ENCODE measurements at regions not wholly inside any gene's neighbourhood (a gene's known extent, or its start where the extent isn't known, plus 50 kb on each side); places are given as distances from the start of the nearest gene placed in this dataset.
"Not testable (repeated sequence)": the region's sequence is repeated elsewhere in the genome, so short reads cannot be mapped to it uniquely, and the experiment has no call there.

DNA sequence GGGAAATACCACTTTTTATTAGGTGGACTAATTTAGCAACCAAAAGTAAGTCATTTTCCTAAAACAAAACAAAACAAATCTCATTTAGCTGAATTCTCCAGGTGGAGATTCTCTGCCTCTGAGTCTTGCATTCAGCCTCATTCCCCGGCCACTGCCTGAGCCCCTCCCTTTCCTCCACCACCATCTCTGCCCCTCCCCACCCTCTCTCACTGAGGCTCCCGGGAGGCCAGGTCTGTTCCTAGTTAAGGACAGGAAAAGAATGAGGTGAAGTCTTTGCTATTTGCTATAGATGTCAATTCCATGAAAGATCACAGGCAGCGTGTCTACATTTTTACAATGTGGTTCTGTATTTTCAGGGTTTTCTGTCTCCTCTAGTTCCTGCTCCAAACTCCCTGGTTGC, 83.0 kb upstream of the SOX11 start:
- Histone ChIP-seq H3K4me3 (no peak overlapping the region), H3K27ac (no peak overlapping the region), H3K36me3 (no peaks in the 10 kb centered on the region), H3K4me1 (no peaks in the 10 kb centered on the region), H3K27me3 (no peaks in the 10 kb centered on the region), H3K9me3 (no peaks in the 10 kb centered on the region)
- no peak for DNase-seq
- TF ChIP-seq CTCF (IDR thresholded peaks at IDR 0.05): no peak
- intact Hi-C loops (cut with DNase I; ENCODE audit: low total_unique reads): no loop called here

DNA sequence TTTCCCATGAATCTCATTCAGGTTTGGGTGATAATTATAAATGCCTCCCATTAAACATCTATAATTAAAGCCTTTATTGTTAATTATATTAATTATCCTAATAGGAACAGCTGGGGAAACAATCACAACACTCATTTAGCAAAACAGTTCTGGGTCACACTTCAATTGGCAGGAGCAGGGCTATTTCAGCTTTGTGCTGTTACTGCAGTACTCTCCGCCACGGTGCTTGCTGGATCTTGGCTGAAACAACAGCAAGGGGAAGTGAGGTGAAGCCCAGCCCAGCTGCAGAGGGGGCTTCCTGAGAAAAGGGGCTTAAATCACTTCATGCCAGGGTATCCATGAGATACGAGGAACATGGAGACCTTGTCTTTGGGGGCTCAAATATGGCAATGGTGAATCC, 79.5 kb upstream of the SOX11 start:
- no peak for TF ChIP-seq CTCF (IDR thresholded peaks at IDR 0.05)
- Histone ChIP-seq H3K9me3 (no peaks in the 10 kb centered on the region), H3K36me3 (no peaks in the 10 kb centered on the region), H3K27ac (no peak overlapping the region), H3K27me3 (no peaks in the 10 kb centered on the region), H3K4me3 (no peak overlapping the region), H3K4me1 (no peaks in the 10 kb centered on the region)
- intact Hi-C loops (cut with DNase I; ENCODE audit: low total_unique reads): no loop called here
- DNase-seq: no peak

GRCh38 chr2:5616019-5616418, 76.2 kb upstream of the SOX11 start:
- DNase-seq: no peak
- intact Hi-C loops (cut with DNase I; ENCODE audit: low total_unique reads): no loop called here

DNA sequence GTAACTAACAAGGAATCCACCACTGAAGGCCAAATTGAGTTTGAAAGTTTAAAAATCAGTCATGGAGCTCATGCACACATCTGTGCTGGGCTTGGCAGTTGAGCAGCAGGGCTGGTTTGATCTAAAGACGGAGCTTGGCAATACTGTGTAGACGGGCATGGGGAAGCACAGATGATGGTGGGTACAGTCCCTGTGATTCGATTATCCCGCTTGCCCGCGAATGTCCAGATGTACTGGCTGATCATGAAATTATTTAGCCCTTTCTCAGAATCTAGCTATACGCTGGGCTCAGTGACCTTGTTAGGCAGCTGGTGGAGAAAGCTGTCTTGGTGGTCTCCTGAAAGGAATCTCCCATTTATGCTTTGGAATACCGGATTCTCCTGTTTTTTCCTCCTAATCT, 74.8 kb upstream of the SOX11 start:
- intact Hi-C loops (cut with DNase I; ENCODE audit: low total_unique reads): no loop called here
- TF ChIP-seq CTCF (IDR thresholded peaks at IDR 0.05): no peak

More at GRCh38 chr2:5616019-5616418, 76.2 kb upstream of the SOX11 start:
- H3K27me3 ChIP-seq: no peaks in the 10 kb centered on the region
- no peaks in the 10 kb centered on the region for H3K9me3 ChIP-seq
- no peaks in the 10 kb centered on the region for H3K4me1 ChIP-seq
- TF ChIP-seq CTCF (IDR thresholded peaks at IDR 0.05): no peak
- no peaks in the 10 kb centered on the region for H3K36me3 ChIP-seq
- H3K4me3 ChIP-seq: no peak overlapping the region
- no peak overlapping the region for H3K27ac ChIP-seq

DNA sequence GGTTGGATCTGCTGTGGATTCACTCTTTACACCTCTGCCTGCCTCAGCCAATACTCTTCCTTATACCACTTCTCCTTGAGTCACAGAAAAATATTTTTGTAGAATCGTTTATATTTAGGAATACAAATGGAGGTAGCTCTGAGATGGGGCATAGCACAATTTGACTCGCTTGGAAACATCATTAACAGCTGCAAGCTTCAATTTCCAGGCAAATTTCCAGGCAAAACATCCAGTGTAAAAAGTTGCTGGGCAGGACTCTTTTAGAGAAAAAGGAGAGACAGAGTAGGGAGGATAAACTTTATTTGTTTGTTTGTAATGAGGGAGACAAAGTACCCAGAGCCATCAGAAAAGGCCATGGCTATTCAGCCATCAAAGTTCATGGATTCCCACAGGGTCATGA, 74.4 kb upstream of the SOX11 start:
- no peaks in the 10 kb centered on the region for H3K4me1 ChIP-seq
- intact Hi-C loops (cut with DNase I; ENCODE audit: low total_unique reads): no loop called here
- no peak overlapping the region for H3K4me3 ChIP-seq
- no peaks in the 10 kb centered on the region for H3K36me3 ChIP-seq
- H3K9me3 ChIP-seq: no peaks in the 10 kb centered on the region
- no peak overlapping the region for H3K27ac ChIP-seq
- DNase-seq: no peak
- no peaks in the 10 kb centered on the region for H3K27me3 ChIP-seq
- no peak for TF ChIP-seq CTCF (IDR thresholded peaks at IDR 0.05)

More for the DNA sequence above, 74.8 kb upstream of the SOX11 start:
- H3K4me1 ChIP-seq: no peaks in the 10 kb centered on the region
- no peak for DNase-seq
- H3K27me3 ChIP-seq: no peaks in the 10 kb centered on the region
- no peak overlapping the region for H3K27ac ChIP-seq
- no peak overlapping the region for H3K4me3 ChIP-seq
- H3K36me3 ChIP-seq: no peaks in the 10 kb centered on the region
- no peaks in the 10 kb centered on the region for H3K9me3 ChIP-seq

DNA sequence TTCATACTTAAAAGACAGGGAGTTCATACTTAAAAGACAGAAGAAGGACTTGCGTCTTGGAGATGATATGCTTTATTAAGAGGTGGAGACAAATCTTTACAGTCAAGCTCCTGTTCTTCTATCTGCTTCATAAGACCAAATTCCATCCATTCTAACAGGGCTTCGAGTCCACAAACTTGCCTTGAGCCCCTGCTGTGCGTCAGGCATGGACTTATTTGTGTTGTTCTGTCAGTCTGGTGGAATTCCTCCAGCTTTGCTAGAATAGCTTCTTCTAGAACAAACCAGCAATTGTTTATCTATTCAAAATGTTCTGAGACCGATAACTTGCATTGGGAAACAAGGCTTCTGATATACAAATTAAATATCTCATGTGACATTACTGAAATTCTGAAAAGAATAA, 73.9 kb upstream of the SOX11 start:
- no peak for DNase-seq
- no peak for TF ChIP-seq CTCF (IDR thresholded peaks at IDR 0.05)
- Histone ChIP-seq H3K27me3 (no peaks in the 10 kb centered on the region), H3K27ac (no peak overlapping the region), H3K4me3 (no peak overlapping the region), H3K9me3 (no peaks in the 10 kb centered on the region), H3K36me3 (no peaks in the 10 kb centered on the region), H3K4me1 (no peaks in the 10 kb centered on the region)
- intact Hi-C loops (cut with DNase I; ENCODE audit: low total_unique reads): no loop called here

GRCh38 chr2:5625556-5626065, 66.6 kb upstream of the SOX11 start:
- H3K4me3 ChIP-seq; H3K27ac ChIP-seq; intact Hi-C loops (cut with DNase I; ENCODE audit: low total_unique reads); H3K36me3 ChIP-seq; H3K9me3 ChIP-seq; H3K27me3 ChIP-seq; H3K4me1 ChIP-seq; DNase-seq: not testable (repeated sequence)

DNA sequence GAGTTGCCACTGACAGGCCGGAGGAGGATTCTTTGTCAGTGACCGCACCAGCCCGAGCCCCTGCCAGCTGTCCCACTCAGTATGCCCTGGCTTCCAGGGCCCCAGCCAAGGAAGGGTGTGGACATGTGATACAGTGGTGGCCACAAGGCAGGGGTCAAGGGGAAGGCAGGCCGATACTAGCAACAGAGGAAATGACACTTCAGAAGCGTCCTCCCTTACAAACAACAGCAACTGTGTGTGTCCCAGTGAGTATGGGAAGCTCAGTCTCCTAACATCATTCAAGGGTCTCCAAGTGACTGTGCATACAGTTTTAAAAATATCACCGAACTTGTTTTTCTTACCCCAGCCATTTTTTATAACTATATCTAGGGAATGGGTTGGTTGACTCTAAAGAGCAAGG, 63.7 kb upstream of the SOX11 start:
- H3K36me3 ChIP-seq; intact Hi-C loops (cut with DNase I; ENCODE audit: low total_unique reads); DNase-seq; H3K27me3 ChIP-seq; H3K27ac ChIP-seq; H3K9me3 ChIP-seq; H3K4me1 ChIP-seq; H3K4me3 ChIP-seq: not testable (repeated sequence)

- H3K9me3 ChIP-seq; H3K4me3 ChIP-seq; H3K27ac ChIP-seq; H3K4me1 ChIP-seq; DNase-seq; H3K27me3 ChIP-seq; intact Hi-C loops (cut with DNase I; ENCODE audit: low total_unique reads); H3K36me3 ChIP-seq: not testable (repeated sequence)
Observed at GRCh38 chr2:5629510-5629909, 62.7 kb upstream of the SOX11 start.
